Umbilical cord (tissue), 1 donor: ENCODE measurements at regions not wholly inside any gene's neighbourhood (a gene's known extent, or its start where the extent isn't known, plus 50 kb on each side); places are given as distances from the start of the nearest gene placed in this dataset.
"Not testable (repeated sequence)": the region's sequence is repeated elsewhere in the genome, so short reads cannot be mapped to it uniquely, and the experiment has no call there.

Source experiments
- DNase-seq: peaks from one replicate; pipeline ENCODE4 v3.0.0-alpha.2; 2015; ENCODE audit warnings: low spot score

DNA sequence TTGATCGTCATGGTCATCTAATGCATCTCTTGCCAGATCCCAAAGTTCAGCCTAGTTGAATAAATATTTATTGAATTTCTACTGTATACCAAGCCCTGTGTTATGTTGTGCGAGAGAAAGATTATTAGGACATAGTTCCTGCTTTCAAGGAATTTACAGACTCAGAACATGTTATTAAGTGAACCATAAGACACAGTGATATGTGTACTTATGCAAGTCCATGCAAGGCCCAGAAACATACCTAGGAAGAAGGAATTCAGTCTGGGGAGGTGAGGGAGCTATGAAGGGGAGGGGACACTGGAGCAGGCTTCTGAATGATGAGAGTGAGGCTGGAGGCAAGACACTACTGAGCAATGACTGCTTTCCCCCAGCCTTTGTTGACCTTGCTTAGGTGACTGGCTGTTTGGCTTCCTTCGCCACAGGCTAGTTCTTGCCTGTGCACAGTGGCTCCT, 81.4 kb downstream of the ACAA2 start:
- peak; percentile 58 for DNase-seq

- no peak for DNase-seq
These were observed 81.9 kb downstream of the ACAA2 start for GRCh38 chr18:49731421-49731841.

DNA sequence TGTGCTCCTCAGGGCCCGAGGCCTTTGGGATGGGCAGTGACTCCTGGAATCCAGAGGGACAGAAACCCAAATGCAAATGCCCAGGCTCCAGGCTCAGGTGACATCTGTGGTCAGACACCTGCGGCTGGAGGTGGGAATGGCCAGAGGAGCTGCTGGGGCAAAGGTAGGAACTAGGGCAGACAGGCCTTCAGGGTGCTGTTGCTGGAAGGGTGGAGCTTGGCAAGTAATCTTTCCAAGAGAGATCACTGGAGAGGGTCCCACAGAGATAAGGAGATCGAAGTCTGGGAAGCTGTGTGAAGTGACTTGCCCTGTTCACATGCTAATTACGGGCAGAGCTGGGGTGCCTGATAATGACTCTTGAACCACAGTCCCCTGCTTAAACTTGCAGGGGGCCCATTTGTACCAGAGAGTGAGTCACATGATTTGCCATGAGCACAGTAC, 82.4 kb downstream of the ACAA2 start:
- no peak for DNase-seq

DNA sequence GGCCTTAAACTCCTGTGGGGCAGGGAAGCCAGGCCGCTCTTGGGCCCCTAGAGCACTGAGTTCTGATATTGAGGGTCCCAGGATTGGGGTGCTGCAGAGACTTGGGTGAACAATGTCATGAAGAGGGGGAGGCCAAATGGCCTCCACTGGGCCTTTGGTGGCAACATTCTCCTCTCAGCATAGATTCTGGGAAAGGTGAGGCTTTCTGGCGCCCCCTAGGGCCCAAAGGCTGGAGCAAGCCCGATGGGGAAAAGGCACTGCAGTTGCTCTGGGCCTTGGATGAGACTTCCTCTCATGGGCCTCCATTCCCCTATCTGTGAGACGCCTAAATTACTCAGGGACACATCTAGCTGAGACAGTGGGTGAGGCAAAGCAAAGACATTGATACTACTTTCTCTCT, 84.8 kb downstream of the ACAA2 start:
- DNase-seq: no peak

- no peak for DNase-seq
These were observed 85.5 kb downstream of the ACAA2 start for GRCh38 chr18:49727816-49728215.

DNA sequence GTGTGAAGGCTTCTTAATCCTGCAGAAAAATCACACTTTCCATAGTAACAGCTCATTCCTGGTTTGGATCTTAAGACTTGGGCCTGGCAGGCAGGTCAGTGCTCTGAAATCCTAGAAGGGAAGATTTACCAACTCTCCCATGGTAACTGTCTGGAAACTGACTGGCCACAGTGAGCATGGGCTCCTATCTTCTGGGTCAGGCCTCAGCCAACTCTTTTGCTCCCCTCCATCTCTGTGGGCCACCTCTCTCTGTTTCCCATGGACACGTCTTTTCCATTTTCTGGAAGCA, 86.7 kb downstream of the ACAA2 start:
- DNase-seq: no peak

DNA sequence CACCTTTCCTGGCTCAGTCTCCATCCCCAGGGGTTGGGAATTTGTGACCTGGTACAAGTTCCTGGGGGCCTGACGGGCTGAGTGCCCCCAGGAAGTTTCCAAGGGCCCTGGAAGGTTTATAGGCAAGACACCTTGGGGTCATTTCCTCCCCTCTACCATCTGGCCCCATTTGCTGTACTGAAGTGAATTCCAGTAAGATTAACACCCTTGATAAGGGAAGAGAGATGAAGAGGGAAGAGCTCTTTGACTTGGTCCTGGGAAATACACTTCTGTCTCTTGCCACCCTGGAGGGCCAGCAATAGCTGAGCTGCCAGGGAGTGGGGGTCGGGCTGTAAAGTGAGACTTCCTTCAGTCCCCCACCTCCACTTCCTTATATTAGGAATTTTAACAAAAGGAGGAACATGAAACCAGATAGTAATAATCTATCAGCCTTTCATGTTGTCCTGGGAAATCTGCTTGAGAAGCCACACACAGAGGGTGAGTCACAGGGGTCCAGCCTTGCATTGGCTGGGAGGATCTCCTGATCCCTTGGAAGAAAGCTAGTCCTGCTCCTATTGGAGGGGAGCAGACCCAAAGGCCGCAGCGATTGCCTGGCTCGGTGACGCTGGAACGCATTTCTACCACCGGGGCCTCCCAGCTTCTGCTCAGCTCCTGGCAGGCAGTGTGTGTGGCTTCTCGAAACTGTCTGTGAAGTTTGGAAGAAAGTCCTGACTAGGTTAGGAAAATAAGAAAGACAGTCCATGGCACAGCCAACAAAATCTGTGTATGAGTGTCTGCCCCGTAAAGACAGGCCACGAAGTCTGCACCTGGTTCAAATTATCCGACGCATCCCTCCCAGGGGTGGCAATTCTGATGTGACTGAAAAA, 87.3 kb downstream of the ACAA2 start:
- DNase-seq: peak; percentile 93

- no peak for DNase-seq
These were observed 89.6 kb downstream of the ACAA2 start for GRCh38 chr18:49723648-49724180.

- no peak for DNase-seq
These were observed 90.9 kb downstream of the ACAA2 start for GRCh38 chr18:49722477-49722876.

DNA sequence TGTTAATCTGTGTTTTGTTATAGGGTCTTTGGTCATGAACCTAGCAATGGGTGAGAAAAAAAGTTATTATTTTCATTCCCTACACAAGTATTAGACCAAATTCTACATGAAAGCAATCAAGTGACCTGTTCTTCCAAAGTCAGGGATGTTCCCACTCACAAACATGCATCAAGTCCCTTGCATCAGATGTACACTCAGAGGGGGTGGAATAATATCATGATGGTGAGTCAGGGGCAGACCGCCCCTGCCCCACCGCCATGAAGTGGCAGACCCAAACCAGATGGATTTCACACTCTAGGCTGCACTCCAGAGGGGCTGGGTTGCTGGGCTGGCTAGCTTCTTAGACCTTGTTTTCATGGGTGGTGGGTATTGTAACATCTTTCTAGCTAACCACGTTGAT, 91.4 kb downstream of the ACAA2 start:
- DNase-seq: no peak

- not testable (repeated sequence) for DNase-seq
These were observed 92.4 kb downstream of the ACAA2 start for GRCh38 chr18:49720944-49721343.

DNA sequence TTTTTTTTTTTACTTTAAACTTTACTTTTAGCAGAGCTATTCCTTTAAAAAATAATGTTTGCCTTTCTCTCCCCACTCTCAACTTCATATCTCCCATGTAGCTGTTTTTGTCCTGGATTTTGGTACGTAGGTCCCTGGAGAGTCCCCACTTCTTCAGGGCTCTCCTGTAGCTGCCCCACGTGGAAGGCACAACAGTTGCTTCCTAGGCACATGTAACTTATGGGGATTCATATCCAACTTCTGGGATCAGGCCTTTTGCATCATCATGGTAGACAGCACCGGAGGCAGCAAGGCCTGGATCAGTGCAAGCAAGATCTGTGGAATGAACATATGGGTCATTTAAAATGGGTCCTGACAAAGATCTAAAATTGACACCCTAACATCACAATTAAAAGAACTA, 95.7 kb downstream of the ACAA2 start:
- no peak for DNase-seq

DNA sequence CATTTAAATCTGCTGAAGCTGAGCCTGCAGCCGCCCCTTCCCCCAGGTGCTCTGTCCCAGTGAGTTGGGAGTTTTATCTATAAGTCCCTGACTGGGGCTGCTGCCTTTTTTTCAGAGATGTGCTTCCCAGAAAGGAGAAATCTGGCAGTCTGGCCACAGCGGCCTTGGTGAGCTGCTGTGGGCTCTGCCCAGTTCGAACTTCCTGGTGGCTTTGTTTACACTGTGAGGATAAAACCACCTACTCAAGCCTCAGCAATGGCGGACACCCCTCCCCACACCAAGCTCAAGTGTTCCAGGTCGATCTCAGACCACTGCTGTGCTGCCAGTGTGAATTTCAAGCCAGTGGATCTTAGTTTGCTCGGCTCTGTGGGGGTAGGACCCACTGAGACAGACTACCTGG, 97.3 kb downstream of the ACAA2 start:
- no peak for DNase-seq

DNA sequence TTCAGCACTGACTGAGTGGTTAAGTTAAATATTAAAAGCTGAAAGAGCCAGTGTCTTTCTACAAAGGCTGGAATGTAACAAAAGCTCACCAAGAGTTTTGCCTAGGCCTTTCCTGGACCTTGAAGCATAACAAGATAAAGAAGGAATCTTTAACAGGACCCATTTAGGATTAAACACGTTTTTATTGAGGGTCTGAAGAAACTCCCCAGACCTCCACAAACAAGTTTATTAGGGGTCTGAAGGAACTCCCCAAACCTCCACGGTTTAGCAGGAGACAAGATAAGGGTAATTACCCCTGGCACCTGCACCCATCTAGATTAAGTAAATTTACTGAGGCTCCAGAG, 104.0 kb downstream of the ACAA2 start:
- no peak for DNase-seq

DNA sequence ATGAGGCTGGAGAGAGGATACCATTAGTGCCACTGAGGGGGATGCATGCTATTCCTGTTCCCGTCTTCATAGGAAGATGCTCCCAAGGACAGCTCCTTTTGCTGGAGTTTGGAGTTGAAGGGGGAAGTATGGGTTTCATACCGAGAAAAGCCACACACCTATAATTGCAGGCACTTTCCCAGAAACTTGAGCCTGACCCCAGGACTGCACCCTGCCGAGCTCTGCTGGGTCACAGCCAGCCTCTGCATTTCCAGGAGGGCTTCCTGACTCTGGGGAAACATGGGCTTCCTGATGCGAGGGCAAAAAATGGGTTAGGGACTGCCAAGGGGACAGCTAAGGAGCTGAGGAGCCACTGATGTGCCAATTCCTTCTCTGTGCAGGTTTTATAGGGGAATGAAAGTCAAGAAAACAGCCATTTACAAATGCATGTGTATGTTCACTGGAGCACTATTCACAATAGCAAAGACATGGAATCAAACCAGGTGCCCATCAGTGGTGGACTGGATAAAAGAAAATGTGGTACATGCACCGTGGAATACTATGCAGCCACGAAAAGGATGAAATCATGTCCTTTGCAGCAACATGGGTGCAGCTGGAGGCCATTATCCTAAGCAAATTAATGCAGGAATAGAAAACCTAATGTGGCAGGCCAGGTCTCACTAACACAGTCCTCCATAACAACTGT, 104.5 kb downstream of the ACAA2 start:
- no peak for DNase-seq

GRCh38 chr18:49707599-49707998, 105.7 kb downstream of the ACAA2 start:
- no peak for DNase-seq

GRCh38 chr18:49704334-49704733, 109.0 kb downstream of the ACAA2 start:
- DNase-seq: no peak

GRCh38 chr18:49701190-49701589, 112.1 kb downstream of the ACAA2 start:
- no peak for DNase-seq

- no peak for DNase-seq
These were observed 114.0 kb downstream of the ACAA2 start for GRCh38 chr18:49699303-49699702.

GRCh38 chr18:49698525-49699025, 114.8 kb downstream of the ACAA2 start:
- no peak for DNase-seq

- no peak for DNase-seq
These were observed 115.4 kb downstream of the ACAA2 start for GRCh38 chr18:49697757-49698524.

GRCh38 chr18:49697049-49697448, 116.3 kb downstream of the ACAA2 start:
- DNase-seq: no peak
